ENCODE measurements at regions not wholly inside any gene's neighbourhood (a gene's known extent, or its start where the extent isn't known, plus 50 kb on each side); places are given as distances from the start of the nearest gene placed in this dataset.

GRCh38 chr4:81375745-81376144 is 96.0 kb downstream of the RASGEF1B start:
- intact Hi-C loops (cut with DNase I; ENCODE audit: low total_unique reads), result no loop called here
- WGBS, 2 donors, result 93 to 94% methylated on average over 4 of the region's 4 CpGs
- TF ChIP-seq POLR2A (IDR thresholded peaks at IDR 0.05), result no peak
- no peak overlapping the region for H3K4me3 ChIP-seq (ENCODE audit: low read depth, poor library complexity, severe bottlenecking)
- no peak for DNase-seq (ENCODE audit: low spot score in 2 of 2)

GRCh38 chr4:81369886-81370285 is 101.8 kb downstream of the RASGEF1B start:
- intact Hi-C loops (cut with DNase I; ENCODE audit: low total_unique reads), result no loop called here
- H3K4me3 ChIP-seq (ENCODE audit: low read depth, poor library complexity, severe bottlenecking), result no peak overlapping the region
- 76 to 82% methylated on average over 4 of the region's 4 CpGs for WGBS, 2 donors
- DNase-seq (ENCODE audit: low spot score in 2 of 2), result no peak
- TF ChIP-seq POLR2A (IDR thresholded peaks at IDR 0.05), result no peak

DNA sequence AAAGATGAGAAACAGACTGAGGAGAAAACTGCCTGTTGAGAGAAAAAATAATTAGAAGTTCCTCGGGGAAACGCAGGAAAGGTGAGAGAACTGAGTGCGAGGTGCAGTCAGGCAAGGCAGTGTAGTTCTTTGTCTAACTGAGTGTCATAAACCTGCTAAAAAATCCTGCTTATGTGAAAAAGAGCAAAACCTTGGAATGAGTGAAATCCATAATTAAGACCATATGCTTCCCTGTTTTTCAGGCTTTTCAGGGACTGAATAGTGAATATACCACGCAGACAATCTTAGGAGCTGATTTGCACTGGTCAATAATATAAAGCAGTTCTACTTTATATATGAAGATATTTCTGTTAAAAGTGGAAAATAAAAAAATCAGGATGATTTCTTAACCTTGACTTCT is 104.9 kb downstream of the RASGEF1B start:
- TF ChIP-seq POLR2A (IDR thresholded peaks at IDR 0.05) (no peak), CTCF (IDR thresholded peaks at IDR 0.05) (no peak)
- no peak overlapping the region for H3K4me3 ChIP-seq (ENCODE audit: low read depth, poor library complexity, severe bottlenecking)
- intact Hi-C loops (cut with DNase I; ENCODE audit: low total_unique reads), result no loop called here
- 66 to 70% methylated on average over 4 of the region's 4 CpGs for WGBS, 2 donors
- no peak for DNase-seq (ENCODE audit: low spot score in 2 of 2)

DNA sequence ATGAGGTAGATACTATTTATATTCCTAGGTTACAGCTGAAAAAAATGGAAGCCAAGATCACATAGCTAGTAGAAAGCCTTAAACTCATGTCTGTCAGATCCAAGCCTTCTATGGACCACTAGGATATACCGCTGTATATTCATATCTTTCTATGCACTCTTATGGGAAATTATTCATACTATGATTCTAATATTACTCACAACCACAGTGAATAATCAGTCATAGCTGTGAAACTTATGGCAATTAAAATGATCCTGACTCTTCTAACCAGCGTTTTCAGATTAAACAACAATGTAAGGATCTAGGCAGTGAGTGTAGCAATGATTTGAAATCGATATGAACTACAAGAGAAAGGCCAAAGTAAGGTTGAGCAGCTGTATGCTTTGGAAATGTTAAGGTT is 111.0 kb downstream of the RASGEF1B start:
- intact Hi-C loops (cut with DNase I; ENCODE audit: low total_unique reads), result no loop called here

DNA sequence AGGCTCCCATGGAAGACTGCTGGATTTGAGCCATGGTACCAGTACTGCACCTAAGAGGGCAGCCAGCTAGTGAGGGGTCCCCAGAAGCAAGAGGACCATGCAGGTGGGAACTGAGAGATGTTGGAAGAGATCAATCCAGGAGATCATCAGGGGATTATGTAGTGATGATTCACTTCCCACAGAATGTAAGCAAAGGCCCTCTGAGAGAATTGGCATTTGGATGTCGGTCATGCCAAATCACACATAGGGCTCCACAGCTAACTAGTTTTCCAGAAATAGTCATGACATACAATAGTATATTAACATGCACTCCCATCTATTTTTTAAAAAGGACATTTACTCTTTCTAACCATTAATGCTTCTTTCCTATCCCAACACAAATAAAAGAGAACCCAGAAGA is 112.5 kb downstream of the RASGEF1B start:
- no peak overlapping the region for H3K4me3 ChIP-seq (ENCODE audit: low read depth, poor library complexity, severe bottlenecking)
- no peak for DNase-seq (ENCODE audit: low spot score in 2 of 2)
- intact Hi-C loops (cut with DNase I; ENCODE audit: low total_unique reads), result no loop called here
- TF ChIP-seq POLR2A (IDR thresholded peaks at IDR 0.05), result no peak
- TF ChIP-seq CTCF (IDR thresholded peaks at IDR 0.05), result no peak
- 90 to 95% methylated on average over 1 of the region's 1 CpG for WGBS, 2 donors

More for the DNA sequence above, 111.0 kb downstream of the RASGEF1B start:
- DNase-seq (ENCODE audit: low spot score in 2 of 2), result no peak
- 75 to 81% methylated on average over 3 of the region's 3 CpGs for WGBS, 2 donors
- no peak overlapping the region for H3K4me3 ChIP-seq (ENCODE audit: low read depth, poor library complexity, severe bottlenecking)
- TF ChIP-seq POLR2A (IDR thresholded peaks at IDR 0.05), result no peak
- no peak for TF ChIP-seq CTCF (IDR thresholded peaks at IDR 0.05)

DNA sequence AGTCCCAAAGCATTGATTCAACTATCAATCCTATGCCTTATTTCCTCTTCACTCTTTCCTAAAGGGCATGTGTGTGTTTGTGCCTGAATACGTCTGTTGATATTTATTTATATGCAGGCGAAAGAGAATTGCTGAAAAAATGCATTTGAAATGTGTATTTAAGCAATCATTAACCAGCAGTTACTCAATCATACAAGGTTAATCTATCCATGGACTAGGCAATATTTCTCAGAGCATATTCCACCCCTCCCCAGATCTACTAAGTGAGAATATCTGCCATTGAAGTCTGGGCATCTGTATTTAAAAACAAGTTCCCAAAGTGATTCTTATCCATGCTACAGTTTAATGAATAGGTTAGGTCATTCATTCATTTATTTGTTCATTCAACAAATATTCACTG is 113.6 kb downstream of the RASGEF1B start:
- H3K4me3 ChIP-seq (ENCODE audit: low read depth, poor library complexity, severe bottlenecking), result no peak overlapping the region
- no peak for DNase-seq (ENCODE audit: low spot score in 2 of 2)
- 62 to 94% methylated on average over 2 of the region's 2 CpGs for WGBS, 2 donors
- no peak for TF ChIP-seq CTCF (IDR thresholded peaks at IDR 0.05)
- no peak for TF ChIP-seq POLR2A (IDR thresholded peaks at IDR 0.05)
- intact Hi-C loops (cut with DNase I; ENCODE audit: low total_unique reads), result no loop called here

GRCh38 chr4:81356621-81357020 is 115.1 kb downstream of the RASGEF1B start:
- 94 to 100% methylated on average over 1 of the region's 1 CpG for WGBS, 2 donors
- no peak overlapping the region for H3K4me3 ChIP-seq (ENCODE audit: low read depth, poor library complexity, severe bottlenecking)
- DNase-seq (ENCODE audit: low spot score in 2 of 2), result no peak
- no peak for TF ChIP-seq POLR2A (IDR thresholded peaks at IDR 0.05)
- TF ChIP-seq CTCF (IDR thresholded peaks at IDR 0.05), result no peak
- intact Hi-C loops (cut with DNase I; ENCODE audit: low total_unique reads), result no loop called here
